ENCODE measurements at regions not wholly inside any gene's neighbourhood (a gene's known extent, or its start where the extent isn't known, plus 50 kb on each side); places are given as distances from the start of the nearest gene placed in this dataset.
A peak's percentile ranks its signal among the peaks of the same experiment; 100 is the strongest.

DNA sequence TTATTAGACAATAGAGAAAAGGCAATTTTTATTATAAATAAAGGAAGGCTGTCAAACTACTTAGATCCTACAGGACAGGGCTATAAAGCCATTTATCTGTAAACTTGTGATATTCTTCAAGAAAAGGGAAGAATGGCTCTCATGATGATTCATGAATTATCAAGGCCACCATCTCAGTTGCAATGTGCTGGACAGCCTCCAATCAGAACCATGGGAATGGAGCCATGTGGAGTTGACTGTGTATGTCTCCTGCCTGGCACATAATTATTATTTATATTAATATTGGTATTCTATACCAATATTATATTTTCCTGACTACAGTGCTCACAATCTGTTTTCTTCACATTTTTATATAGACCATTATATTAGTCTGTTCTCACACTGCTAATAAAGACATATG, 560.5 kb upstream of the MIR17HG start:
- no peak for TF ChIP-seq GATA1 (IDR thresholded peaks at IDR 0.05; ENCODE audit: low read depth, low read length)
- DNase-seq = no peak

GRCh38 chr13:90792335-90792734, 555.2 kb upstream of the MIR17HG start:
- TF ChIP-seq POLR2A (IDR thresholded peaks at IDR 0.05; ENCODE audit: low read length) (no peak), GATA1 (IDR thresholded peaks at IDR 0.05; ENCODE audit: low read depth, low read length) (no peak)
- no peak for DNase-seq

- DNase-seq = no peak
- no peak for TF ChIP-seq POLR2A (IDR thresholded peaks at IDR 0.05; ENCODE audit: low read length)
- no peak for TF ChIP-seq GATA1 (IDR thresholded peaks at IDR 0.05; ENCODE audit: low read depth, low read length)
These were observed 554.1 kb upstream of the MIR17HG start for GRCh38 chr13:90793261-90793820.

DNA sequence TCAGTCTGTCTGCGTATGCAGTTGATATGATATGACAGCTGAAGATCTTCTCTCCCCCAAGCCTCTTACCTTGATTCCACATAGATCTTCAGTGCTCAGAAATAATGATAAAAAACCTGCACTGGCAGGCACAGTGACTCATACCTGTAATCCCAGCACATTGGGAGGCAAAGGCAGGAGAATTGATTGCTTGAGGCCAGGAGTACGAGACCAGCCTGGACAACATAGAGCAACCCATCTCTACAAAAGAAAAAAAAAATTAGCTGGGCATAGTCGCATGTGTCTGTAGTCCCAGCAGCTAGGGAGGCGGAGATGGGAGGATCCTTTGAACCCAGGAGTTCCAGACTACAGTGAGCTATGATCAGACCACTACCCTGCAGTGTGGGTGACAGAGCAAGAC, 551.0 kb upstream of the MIR17HG start:
- TF ChIP-seq POLR2A (IDR thresholded peaks at IDR 0.05; ENCODE audit: low read length) (no peak), GATA1 (IDR thresholded peaks at IDR 0.05; ENCODE audit: low read depth, low read length) (no peak)
- DNase-seq = no peak

DNA sequence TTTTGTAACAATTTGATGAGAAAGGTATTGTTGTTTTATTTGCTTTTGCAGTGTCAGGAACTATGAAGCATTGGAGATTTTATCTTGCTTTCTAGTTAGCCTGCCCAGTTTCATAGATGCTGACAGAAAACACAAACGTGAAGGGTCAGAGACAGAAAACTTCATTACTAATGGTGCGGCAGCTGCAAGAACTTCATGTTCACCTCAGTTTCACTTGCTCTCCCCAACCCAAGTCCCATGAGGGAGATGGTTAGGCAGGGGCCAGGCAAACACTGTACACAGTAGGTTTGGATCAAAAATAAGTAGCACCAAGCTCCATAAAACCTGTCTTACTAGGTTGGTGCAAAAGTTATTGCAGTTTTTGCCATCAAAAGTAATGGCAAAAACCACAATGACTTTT, 550.2 kb upstream of the MIR17HG start:
- DNase-seq = no peak
- TF ChIP-seq GATA1 (IDR thresholded peaks at IDR 0.05; ENCODE audit: low read depth, low read length) (no peak), POLR2A (IDR thresholded peaks at IDR 0.05; ENCODE audit: low read length) (no peak)

- DNase-seq = no peak
- TF ChIP-seq POLR2A (IDR thresholded peaks at IDR 0.05; ENCODE audit: low read length) = no peak
- no peak for TF ChIP-seq GATA1 (IDR thresholded peaks at IDR 0.05; ENCODE audit: low read depth, low read length)
These were observed 549.1 kb upstream of the MIR17HG start for GRCh38 chr13:90798381-90798780.

GRCh38 chr13:90800082-90800746, 547.3 kb upstream of the MIR17HG start:
- no peak for TF ChIP-seq GATA1 (IDR thresholded peaks at IDR 0.05; ENCODE audit: low read depth, low read length)
- TF ChIP-seq POLR2A (IDR thresholded peaks at IDR 0.05; ENCODE audit: low read length) = no peak
- DNase-seq = peak; percentile 24 to 57

- DNase-seq = no peak
- TF ChIP-seq POLR2A (IDR thresholded peaks at IDR 0.05; ENCODE audit: low read length) (no peak), GATA1 (IDR thresholded peaks at IDR 0.05; ENCODE audit: low read depth, low read length) (no peak)
These were observed 545.9 kb upstream of the MIR17HG start for GRCh38 chr13:90801621-90802020.

DNA sequence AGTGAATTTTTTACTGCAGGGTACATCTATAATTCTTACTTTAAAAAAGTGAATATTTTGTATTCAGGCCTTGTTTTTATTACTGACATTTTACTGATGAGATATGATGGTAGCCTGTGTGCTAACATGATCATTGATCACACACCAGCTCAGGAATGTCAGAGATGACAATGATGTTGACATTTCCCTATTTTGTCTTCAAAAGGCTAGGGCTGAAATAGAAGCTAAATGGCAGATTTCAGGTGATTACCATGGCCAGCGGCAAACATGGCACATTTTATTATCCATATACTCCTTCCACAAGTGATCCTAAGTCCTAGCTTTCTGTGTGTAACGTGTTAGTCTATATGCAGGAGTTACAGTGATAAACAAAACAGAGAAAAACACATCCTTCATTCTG, 544.3 kb upstream of the MIR17HG start:
- no peak for TF ChIP-seq POLR2A (IDR thresholded peaks at IDR 0.05; ENCODE audit: low read length)
- no peak for TF ChIP-seq GATA1 (IDR thresholded peaks at IDR 0.05; ENCODE audit: low read depth, low read length)
- DNase-seq = no peak

DNA sequence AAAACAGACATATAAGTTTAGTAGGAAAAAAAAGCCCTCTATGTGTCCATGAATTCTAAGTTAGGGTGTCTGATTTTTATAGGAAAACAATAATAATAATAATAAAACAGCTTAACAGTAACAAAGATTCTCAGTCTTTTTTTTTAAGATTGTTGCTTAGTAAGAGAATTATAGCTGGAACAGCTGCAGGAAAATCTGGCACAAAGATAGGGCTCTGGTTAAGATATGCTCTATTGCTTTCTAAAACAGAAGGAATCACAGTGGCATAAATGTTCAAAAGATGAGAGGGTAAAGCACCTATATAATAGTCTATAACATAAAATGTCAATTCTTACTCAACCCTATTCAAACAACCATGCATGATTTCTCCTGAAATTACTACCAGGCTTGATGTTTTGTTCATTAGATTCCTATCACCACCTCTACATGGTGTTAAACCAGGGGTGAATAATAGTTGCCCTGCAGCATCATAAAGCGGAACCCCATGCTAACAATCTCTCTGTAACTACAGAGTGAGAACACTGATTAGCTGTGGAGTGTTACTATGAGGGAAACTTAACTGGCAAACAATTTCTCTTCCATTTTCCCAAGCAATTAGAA, 541.4 kb upstream of the MIR17HG start:
- TF ChIP-seq POLR2A (IDR thresholded peaks at IDR 0.05; ENCODE audit: low read length) (no peak), GATA1 (IDR thresholded peaks at IDR 0.05; ENCODE audit: low read depth, low read length) (no peak)

DNA sequence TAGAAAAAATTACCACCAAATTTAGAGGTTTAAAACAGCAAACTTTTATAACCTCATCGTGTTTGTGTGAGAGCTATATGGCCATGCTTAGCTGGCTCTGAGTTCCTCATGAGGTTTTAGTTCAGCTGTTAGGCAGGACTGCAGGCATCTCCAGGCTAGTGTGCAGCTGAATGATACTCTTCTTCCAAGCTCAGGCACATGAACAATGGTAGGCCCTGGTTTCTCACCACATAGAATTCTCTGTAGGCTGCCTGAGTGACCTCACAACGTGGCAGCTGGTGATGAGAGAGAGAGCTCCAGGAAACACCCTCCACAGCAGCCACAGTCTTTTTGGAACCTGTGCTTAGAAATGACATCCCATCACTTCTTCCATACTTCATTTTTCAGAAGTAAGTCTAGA, 540.6 kb upstream of the MIR17HG start:
- no peak for DNase-seq
- TF ChIP-seq GATA1 (IDR thresholded peaks at IDR 0.05; ENCODE audit: low read depth, low read length) (no peak), POLR2A (IDR thresholded peaks at IDR 0.05; ENCODE audit: low read length) (no peak)

More for the DNA sequence above, 541.4 kb upstream of the MIR17HG start:
- DNase-seq = no peak

- DNase-seq = no peak
These were observed 538.6 kb upstream of the MIR17HG start for GRCh38 chr13:90808838-90809237.

GRCh38 chr13:90824032-90824431, 523.5 kb upstream of the MIR17HG start:
- DNase-seq = no peak
- TF ChIP-seq GATA1 (IDR thresholded peaks at IDR 0.05; ENCODE audit: low read depth, low read length) (no peak), POLR2A (IDR thresholded peaks at IDR 0.05; ENCODE audit: low read length) (no peak)

More at GRCh38 chr13:90808838-90809237, 538.6 kb upstream of the MIR17HG start:
- TF ChIP-seq POLR2A (IDR thresholded peaks at IDR 0.05; ENCODE audit: low read length) = no peak
- TF ChIP-seq GATA1 (IDR thresholded peaks at IDR 0.05; ENCODE audit: low read depth, low read length) = no peak

- no peak for DNase-seq
- no peak for TF ChIP-seq GATA1 (IDR thresholded peaks at IDR 0.05; ENCODE audit: low read depth, low read length)
- no peak for TF ChIP-seq POLR2A (IDR thresholded peaks at IDR 0.05; ENCODE audit: low read length)
These were observed 520.8 kb upstream of the MIR17HG start for GRCh38 chr13:90826688-90827087.

- no peak for TF ChIP-seq POLR2A (IDR thresholded peaks at IDR 0.05; ENCODE audit: low read length)
- no peak for TF ChIP-seq GATA1 (IDR thresholded peaks at IDR 0.05; ENCODE audit: low read depth, low read length)
- no peak for DNase-seq
These were observed 516.7 kb upstream of the MIR17HG start for GRCh38 chr13:90830782-90831181.

Measured in erythroblast (primary cell).